AG09319 (cell line): ENCODE measurements at regions not wholly inside any gene's neighbourhood (a gene's known extent, or its start where the extent isn't known, plus 50 kb on each side); places are given as distances from the start of the nearest gene placed in this dataset.

Source experiments
- DNase-seq: peaks from one replicate; pipeline ENCODE4 v3.0.0-alpha.2; 2010; ENCODE audit warnings: low read depth; ENCODE audit errors: extremely low read depth
- CTCF ChIP-seq: IDR thresholded peaks from 2 replicates; pipeline ENCODE4 v1.5.1; 2011; ENCODE audit warnings: low read depth, mild to moderate bottlenecking, inconsistent platforms, low read length, moderate library complexity

GRCh38 chr3:25000971-25001591 is 427.0 kb upstream of the RARB start:
- peak; percentile 71 for DNase-seq
- TF ChIP-seq CTCF = no peak

GRCh38 chr3:25002052-25002451 is 426.0 kb upstream of the RARB start:
- no peak for TF ChIP-seq CTCF
- no peak for DNase-seq

- no peak for DNase-seq
- TF ChIP-seq CTCF = no peak
These were observed 419.9 kb upstream of the RARB start for GRCh38 chr3:25007974-25008658.

GRCh38 chr3:25009665-25010064 is 418.4 kb upstream of the RARB start:
- no peak for DNase-seq
- TF ChIP-seq CTCF = no peak

GRCh38 chr3:25015599-25015998 is 412.5 kb upstream of the RARB start:
- TF ChIP-seq CTCF = no peak
- DNase-seq = no peak

- no peak for TF ChIP-seq CTCF
These were observed 409.2 kb upstream of the RARB start for GRCh38 chr3:25018909-25019308.

GRCh38 chr3:25019506-25019905 is 408.6 kb upstream of the RARB start:
- no peak for TF ChIP-seq CTCF
- DNase-seq = no peak

More at GRCh38 chr3:25018909-25019308, 409.2 kb upstream of the RARB start:
- DNase-seq = no peak
